CD4-positive, alpha-beta T cell treated with Interleukin-12 subunit alpha and Interleukin-12 subunit beta, for 1 hour (primary cell): ENCODE measurements at regions not wholly inside any gene's neighbourhood (a gene's known extent, or its start where the extent isn't known, plus 50 kb on each side); places are given as distances from the start of the nearest gene placed in this dataset.

Source experiments
- DNase-seq: peaks from one replicate; pipeline ENCODE4 v3.0.0-alpha.2; 2020

DNA sequence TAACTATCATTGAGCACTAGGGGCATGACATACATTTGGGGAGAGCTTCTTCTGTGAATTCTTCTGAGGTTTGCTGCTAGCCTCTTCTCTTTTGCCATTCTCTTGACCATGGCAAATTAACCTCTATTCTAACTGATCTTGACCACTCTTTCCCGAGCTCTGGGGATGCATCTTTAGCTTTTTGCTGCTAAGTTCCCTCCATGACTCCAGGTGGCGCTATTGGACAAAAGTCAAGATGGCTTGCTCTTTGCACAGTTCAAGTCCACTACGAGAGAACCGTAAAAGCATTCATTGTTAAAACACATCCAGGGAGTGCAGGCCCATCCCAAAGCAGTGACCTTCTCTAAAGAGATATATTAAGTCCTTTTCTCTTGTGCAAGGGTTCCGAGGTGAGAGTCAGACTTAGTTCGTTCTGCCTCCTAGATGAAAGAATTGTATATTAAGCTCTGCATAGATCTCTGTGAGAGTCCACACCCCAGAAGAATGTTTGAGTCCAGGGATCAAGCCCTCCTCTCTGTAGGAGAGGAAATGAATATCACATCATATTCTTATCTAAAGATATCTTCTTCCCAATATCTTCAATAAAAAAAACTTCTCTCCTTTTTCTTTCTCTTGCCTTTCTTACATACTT lies 1152.9 kb upstream of the CDH6 start:
- no peak for DNase-seq

- DNase-seq = no peak
Measured at GRCh38 chr5:30039379-30039778, 1154.1 kb upstream of the CDH6 start.

DNA sequence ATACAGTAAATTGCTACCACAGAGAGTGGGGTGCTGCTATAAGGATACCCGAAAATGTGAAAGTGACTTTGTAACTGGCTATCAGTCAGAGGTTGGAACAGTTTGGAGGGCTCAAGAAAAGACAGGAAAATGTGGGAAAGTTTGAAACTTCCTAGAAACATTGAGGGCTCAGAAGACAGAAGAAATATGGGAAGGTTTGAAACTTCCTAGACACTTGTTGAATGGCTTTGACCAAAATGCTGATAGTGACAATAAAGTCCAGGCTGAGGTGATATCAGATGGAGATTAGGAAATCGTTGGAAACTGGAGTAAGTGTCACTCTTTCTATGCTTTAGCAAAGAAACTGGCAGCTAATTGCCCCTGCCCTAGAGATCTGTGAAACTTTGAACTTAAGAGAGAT lies 1158.6 kb upstream of the CDH6 start:
- no peak for DNase-seq

- DNase-seq = no peak
Measured at GRCh38 chr5:30030101-30030500, 1163.4 kb upstream of the CDH6 start.

GRCh38 chr5:30001826-30002225 lies 1191.7 kb upstream of the CDH6 start:
- DNase-seq = no peak

DNA sequence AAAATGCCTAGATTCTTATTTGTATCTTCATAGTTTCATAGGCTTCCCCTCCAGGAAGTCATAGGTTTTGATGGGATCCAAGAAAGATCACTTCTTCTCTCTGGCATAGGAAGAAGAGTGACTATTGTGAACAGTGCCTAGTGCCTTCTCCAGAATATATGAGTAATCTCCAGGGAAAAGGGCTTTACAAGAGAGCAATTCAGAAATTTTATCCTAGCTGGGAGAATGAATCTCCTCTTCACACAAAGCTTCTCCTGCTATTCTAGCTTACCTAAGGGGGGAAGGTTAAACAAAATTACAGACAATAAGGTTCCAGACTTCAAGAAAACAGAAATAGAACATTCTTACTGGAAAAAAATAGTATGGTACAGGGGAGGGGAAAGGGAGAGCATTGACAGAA lies 1193.3 kb upstream of the CDH6 start:
- no peak for DNase-seq

GRCh38 chr5:29995154-29995553 lies 1198.3 kb upstream of the CDH6 start:
- no peak for DNase-seq

- no peak for DNase-seq
Measured at GRCh38 chr5:29994519-29994918, 1199.0 kb upstream of the CDH6 start.

DNA sequence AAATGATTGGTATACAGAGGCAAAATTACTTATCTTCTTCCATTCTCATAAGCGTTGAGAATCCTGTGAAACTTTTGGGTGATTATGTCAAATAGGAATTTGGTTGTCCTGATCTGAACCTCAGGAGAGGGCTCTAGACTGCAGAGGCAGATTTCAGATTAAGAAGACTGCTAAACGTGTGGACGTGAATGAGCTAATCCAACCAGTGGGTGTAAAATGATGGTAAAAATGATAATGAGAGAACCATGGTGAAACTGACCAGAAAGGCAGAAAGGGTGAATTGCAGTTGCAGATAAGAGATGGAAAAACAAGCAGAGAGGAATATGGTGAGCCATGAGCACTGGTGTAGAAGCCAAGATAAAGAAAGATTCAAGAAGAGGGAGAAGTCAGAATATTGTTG lies 1200.2 kb upstream of the CDH6 start:
- no peak for DNase-seq

- no peak for DNase-seq
Measured at GRCh38 chr5:29992248-29992647, 1201.2 kb upstream of the CDH6 start.

GRCh38 chr5:29990681-29991080 lies 1202.8 kb upstream of the CDH6 start:
- no peak for DNase-seq

DNA sequence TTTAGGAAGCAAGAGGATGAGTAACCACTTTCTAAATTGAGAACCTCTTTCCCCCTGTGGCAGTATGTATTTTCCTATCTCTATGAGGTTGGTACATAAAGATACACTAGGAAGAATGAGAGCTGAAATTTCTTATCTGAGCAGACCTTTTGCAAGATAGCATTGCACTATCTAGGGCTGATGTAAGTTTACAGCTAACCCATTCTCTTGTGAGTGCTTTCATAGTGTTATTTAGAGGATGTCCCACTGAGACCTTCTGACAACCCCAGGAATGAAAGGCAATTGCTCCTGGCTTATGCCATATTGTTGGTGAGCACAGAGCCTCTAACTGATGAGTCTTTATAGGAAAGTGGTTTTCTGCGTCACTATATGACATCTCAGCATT lies 1209.3 kb upstream of the CDH6 start:
- DNase-seq = no peak

- no peak for DNase-seq
Measured at GRCh38 chr5:29983528-29984155, 1209.8 kb upstream of the CDH6 start.

DNA sequence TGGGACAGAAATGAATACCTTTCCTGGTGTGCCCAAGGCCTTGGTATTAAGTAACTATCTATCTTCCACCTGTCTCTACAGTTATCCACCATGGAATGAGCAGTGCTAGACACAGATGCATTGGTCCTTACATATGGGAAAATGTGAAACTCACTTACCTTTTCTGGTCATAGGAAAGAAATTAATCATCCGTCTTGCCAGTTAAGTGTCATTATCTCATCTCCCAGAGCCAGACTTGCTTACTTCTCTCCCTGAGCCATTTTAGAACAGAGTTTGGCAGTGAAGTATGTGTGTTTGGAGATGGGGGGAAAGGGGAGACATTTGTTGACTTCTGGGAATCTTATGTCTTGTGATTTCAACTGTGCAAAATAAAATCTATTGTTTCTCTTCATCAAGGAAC lies 1211.0 kb upstream of the CDH6 start:
- no peak for DNase-seq

DNA sequence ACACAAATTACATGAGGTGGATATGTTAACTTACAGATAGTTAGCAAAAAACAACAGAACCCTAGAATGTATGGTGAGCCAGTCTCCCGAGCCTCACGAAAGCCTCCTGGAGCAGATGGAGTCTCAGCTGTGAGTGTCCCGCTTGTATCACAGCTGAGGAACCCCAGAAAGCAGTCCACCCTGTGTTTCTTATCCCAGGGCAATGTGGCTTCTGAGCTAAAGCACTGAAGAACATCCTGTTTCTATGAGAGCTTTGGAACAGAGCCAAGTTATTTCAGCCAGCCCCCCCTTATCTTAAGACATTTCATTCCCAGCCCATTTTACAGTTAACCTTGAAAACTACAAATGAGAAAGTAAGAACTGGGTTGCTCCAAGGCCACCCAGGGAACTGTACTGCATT lies 1220.9 kb upstream of the CDH6 start:
- no peak for DNase-seq

GRCh38 chr5:29963956-29964355 lies 1229.5 kb upstream of the CDH6 start:
- no peak for DNase-seq

DNA sequence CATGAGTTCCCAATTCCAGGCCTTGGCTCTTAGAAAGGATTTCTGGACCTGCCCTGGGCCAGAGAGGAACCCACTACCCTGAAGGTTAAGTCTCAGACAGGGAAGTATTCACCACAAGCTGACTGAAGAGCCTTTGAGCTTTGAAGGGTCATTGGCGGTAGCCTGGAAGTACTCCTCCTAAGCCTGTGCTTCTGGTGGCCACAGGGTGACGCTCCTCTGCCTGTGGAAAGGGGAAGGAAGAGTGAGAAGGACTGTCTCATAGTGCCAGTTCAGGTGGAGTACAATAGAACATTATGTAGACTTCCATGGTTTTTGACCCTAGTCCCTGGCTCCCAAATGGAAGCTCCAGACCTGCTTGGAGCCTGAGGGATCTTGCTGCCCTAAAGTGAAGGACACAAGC lies 1233.2 kb upstream of the CDH6 start:
- DNase-seq = no peak

GRCh38 chr5:29950416-29951145 lies 1242.9 kb upstream of the CDH6 start:
- DNase-seq = no peak

DNA sequence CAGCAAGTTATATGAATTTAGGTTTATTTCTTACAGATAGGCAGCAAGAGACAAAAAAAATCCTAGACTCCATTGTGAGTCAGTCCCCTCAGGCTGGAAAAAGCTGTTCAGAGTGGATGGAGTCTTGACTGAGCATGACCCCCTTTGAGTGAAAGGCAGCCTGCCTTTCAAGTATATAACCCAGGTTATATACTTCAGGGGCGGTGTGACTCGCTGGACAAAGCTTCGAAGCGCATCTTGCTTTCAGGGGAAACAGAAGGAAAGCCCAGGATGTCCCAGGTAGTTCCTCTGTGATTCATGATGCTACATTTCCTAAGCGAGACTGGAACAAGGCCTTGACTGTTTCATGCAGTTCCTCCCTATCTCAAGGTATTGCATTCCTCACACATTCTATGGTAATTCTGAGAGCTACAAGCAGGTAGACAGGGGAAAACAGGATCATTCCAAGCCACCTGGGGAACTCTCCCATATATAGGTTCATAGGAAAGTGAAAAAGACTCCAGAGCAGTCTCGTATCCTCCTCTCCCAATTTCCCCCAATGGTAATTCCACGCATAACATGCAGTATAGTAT lies 1244.1 kb upstream of the CDH6 start:
- DNase-seq = no peak

DNA sequence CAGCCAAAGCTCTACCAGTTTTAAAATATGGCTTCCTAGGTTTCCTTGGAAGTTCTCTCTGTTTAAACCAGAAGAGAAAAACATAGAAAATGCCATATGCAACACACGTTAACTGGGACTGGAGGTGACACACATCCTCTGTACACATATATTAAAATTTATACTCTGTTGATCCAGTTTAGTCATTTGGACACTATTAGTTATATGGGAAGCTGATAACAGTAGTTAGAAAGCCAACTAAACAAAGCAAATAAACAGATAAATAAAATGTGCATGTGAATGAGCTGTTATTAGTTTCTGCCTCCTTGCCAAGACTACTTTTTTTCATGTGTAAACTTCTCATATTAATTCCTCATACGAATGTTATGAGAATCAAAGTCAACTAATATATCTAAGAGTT lies 1249.2 kb upstream of the CDH6 start:
- DNase-seq = no peak

DNA sequence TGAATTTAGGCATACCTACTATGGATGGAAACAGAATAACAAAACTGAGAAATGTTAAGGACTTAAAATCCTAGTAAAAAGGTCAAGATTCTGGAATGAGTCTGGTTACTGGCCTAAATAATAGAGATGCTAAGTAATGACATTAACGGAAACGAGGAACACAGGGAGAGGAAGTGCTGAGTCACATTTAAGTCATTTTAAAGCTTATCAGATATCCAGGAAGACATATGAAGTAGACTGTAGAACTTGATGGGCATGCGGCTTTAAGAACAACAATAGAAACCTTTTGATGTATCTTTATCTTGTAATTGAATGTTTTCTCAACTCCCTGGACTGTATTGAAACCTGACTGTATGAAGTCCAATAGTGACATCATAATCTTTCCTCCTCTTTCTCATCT lies 1251.4 kb upstream of the CDH6 start:
- DNase-seq = no peak

DNA sequence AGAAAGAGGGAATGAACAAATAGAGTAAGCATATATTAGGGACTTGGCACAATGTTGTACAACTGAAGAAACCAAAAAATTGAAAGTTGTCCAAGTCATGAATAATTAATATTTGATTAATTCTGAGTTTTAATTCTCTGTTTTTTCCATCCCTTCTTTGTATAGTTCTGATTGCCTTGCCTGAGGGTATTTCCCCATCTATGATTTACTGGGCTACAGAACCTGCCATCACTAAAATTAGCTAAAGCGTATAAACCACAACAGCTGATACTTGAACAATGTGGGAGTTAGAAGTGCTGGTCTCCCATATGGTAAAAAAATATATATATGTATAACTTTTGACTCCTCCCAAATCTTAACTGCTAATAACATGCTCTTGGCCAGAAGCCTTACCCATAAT lies 1253.5 kb upstream of the CDH6 start:
- DNase-seq = no peak

GRCh38 chr5:29935371-29935770 lies 1258.1 kb upstream of the CDH6 start:
- DNase-seq = no peak

DNA sequence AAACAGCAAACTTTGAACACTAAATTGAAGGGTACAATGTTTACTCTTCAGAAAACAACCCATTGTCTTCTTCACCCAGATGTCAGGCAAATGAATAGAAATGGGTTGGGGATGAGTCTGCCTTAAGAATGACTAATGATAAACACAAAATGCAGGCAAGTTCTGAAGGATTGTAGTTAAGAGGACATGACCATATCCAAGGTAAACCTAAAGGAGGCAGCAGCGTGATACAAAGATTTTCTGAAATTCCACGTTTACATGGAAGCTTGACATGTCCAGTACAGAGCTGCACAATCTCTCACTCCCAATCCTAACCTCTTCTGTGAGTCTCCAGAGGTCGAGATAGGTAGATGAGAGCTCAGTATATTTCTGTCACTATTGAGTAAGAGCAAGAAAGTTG lies 1263.2 kb upstream of the CDH6 start:
- DNase-seq = no peak
